ENCODE measurements at regions not wholly inside any gene's neighbourhood (a gene's known extent, or its start where the extent isn't known, plus 50 kb on each side); places are given as distances from the start of the nearest gene placed in this dataset.
A peak's percentile ranks its signal among the peaks of the same experiment; 100 is the strongest.
"Not testable (repeated sequence)": the region's sequence is repeated elsewhere in the genome, so short reads cannot be mapped to it uniquely, and the experiment has no call there.

GRCh38 chr17:18568108-18568995, 75.8 kb downstream of the TBC1D28 start:
- H3K9me3 ChIP-seq (ENCODE audit: control insufficient read depth, low read length) = not testable (repeated sequence)

GRCh38 chr17:18569489-18569913, 74.7 kb downstream of the TBC1D28 start:
- not testable (repeated sequence) for H3K4me3 ChIP-seq (ENCODE audit: insufficient read depth in 1 of 2, low read depth in 1 of 2, low read length in 2 of 2); H3K18ac ChIP-seq (ENCODE audit: low read depth in 1 of 2, low read length in 2 of 2); H3K27me3 ChIP-seq (ENCODE audit: control insufficient read depth in 1 of 2, insufficient read depth in 1 of 2, low read length in 2 of 2); H2BK5ac ChIP-seq (ENCODE audit: low read depth, low read length, poor library complexity, severe bottlenecking); H3K9ac ChIP-seq (ENCODE audit: low read length); H3K27ac ChIP-seq (ENCODE audit: low read length, poor library complexity, severe bottlenecking); H2AK5ac ChIP-seq (ENCODE audit: low read length, severe bottlenecking); H3K23ac ChIP-seq (ENCODE audit: low read length in 2 of 2); H3K4me1 ChIP-seq (ENCODE audit: control insufficient read depth, insufficient read depth, low read depth, low read length); H2AFZ ChIP-seq (ENCODE audit: low read depth, low read length); H3K4ac ChIP-seq (ENCODE audit: low read depth in 1 of 2, low read length in 2 of 2); H2BK12ac ChIP-seq (ENCODE audit: low read length in 2 of 2); H3K9me3 ChIP-seq (ENCODE audit: control insufficient read depth, low read length); H4K91ac ChIP-seq (ENCODE audit: low read length); H4K8ac ChIP-seq (ENCODE audit: low read length); H3K14ac ChIP-seq (ENCODE audit: low read length in 2 of 2); H3K79me1 ChIP-seq (replicated peaks; ENCODE audit: low read length, poor library complexity, severe bottlenecking); H3K36me3 ChIP-seq (ENCODE audit: control insufficient read depth in 1 of 2, insufficient read depth in 2 of 2, low read depth in 1 of 2, low read length in 2 of 2); H2BK120ac ChIP-seq (ENCODE audit: low read depth, low read length); H2BK15ac ChIP-seq (ENCODE audit: low read depth, poor library complexity, severe bottlenecking)
- H3K4me2 ChIP-seq (ENCODE audit: low read length, poor library complexity, severe bottlenecking) = peak overlapping the region; percentile 44
- WGBS = no CpG with 5 or more reads among the region's 8 CpGs
- peak; percentile 2 for DNase-seq

More at GRCh38 chr17:18568108-18568995, 75.8 kb downstream of the TBC1D28 start:
- not testable (repeated sequence) for H3K79me1 ChIP-seq (replicated peaks; ENCODE audit: low read length, poor library complexity, severe bottlenecking); H2BK12ac ChIP-seq (ENCODE audit: low read length in 2 of 2); H3K27me3 ChIP-seq (ENCODE audit: control insufficient read depth in 1 of 2, insufficient read depth in 1 of 2, low read length in 2 of 2); H4K8ac ChIP-seq (ENCODE audit: low read length); H4K91ac ChIP-seq (ENCODE audit: low read length); H3K36me3 ChIP-seq (ENCODE audit: control insufficient read depth in 1 of 2, insufficient read depth in 2 of 2, low read depth in 1 of 2, low read length in 2 of 2); H2AFZ ChIP-seq (ENCODE audit: low read depth, low read length); H3K9ac ChIP-seq (ENCODE audit: low read length); H3K23ac ChIP-seq (ENCODE audit: low read length in 2 of 2); H3K4ac ChIP-seq (ENCODE audit: low read depth in 1 of 2, low read length in 2 of 2); H2BK5ac ChIP-seq (ENCODE audit: low read depth, low read length, poor library complexity, severe bottlenecking); H2BK15ac ChIP-seq (ENCODE audit: low read depth, poor library complexity, severe bottlenecking); H2BK120ac ChIP-seq (ENCODE audit: low read depth, low read length); H3K18ac ChIP-seq (ENCODE audit: low read depth in 1 of 2, low read length in 2 of 2); H3K4me3 ChIP-seq (ENCODE audit: insufficient read depth in 1 of 2, low read depth in 1 of 2, low read length in 2 of 2); H2AK5ac ChIP-seq (ENCODE audit: low read length, severe bottlenecking); H3K27ac ChIP-seq (ENCODE audit: low read length, poor library complexity, severe bottlenecking); H3K4me2 ChIP-seq (ENCODE audit: low read length, poor library complexity, severe bottlenecking); H3K4me1 ChIP-seq (ENCODE audit: control insufficient read depth, insufficient read depth, low read depth, low read length); DNase-seq
- peak overlapping the region in 1 of 2 experiments; percentile 41 for H3K14ac ChIP-seq (ENCODE audit: low read length in 2 of 2)
- WGBS = 61% methylated on average over 10 of the region's 17 CpGs

- H3K79me1 ChIP-seq (replicated peaks; ENCODE audit: low read length, poor library complexity, severe bottlenecking); H2AK5ac ChIP-seq (ENCODE audit: low read length, severe bottlenecking); H3K18ac ChIP-seq (ENCODE audit: low read depth in 1 of 2, low read length in 2 of 2); H3K4me3 ChIP-seq (ENCODE audit: insufficient read depth in 1 of 2, low read depth in 1 of 2, low read length in 2 of 2); H3K4me1 ChIP-seq (ENCODE audit: control insufficient read depth, insufficient read depth, low read depth, low read length); H3K36me3 ChIP-seq (ENCODE audit: control insufficient read depth in 1 of 2, insufficient read depth in 2 of 2, low read depth in 1 of 2, low read length in 2 of 2); H3K23ac ChIP-seq (ENCODE audit: low read length in 2 of 2); H3K9ac ChIP-seq (ENCODE audit: low read length); H3K14ac ChIP-seq (ENCODE audit: low read length in 2 of 2); H2BK120ac ChIP-seq (ENCODE audit: low read depth, low read length); H3K4me2 ChIP-seq (ENCODE audit: low read length, poor library complexity, severe bottlenecking); H4K8ac ChIP-seq (ENCODE audit: low read length); H3K27me3 ChIP-seq (ENCODE audit: control insufficient read depth in 1 of 2, insufficient read depth in 1 of 2, low read length in 2 of 2); DNase-seq; H2BK15ac ChIP-seq (ENCODE audit: low read depth, poor library complexity, severe bottlenecking); H2BK12ac ChIP-seq (ENCODE audit: low read length in 2 of 2); H3K4ac ChIP-seq (ENCODE audit: low read depth in 1 of 2, low read length in 2 of 2); H2BK5ac ChIP-seq (ENCODE audit: low read depth, low read length, poor library complexity, severe bottlenecking); H3K27ac ChIP-seq (ENCODE audit: low read length, poor library complexity, severe bottlenecking); H3K9me3 ChIP-seq (ENCODE audit: control insufficient read depth, low read length); H4K91ac ChIP-seq (ENCODE audit: low read length); H2AFZ ChIP-seq (ENCODE audit: low read depth, low read length): not testable (repeated sequence)
- 96% methylated on average over 15 of the region's 23 CpGs for WGBS
Measured at GRCh38 chr17:18572536-18572935, 71.7 kb downstream of the TBC1D28 start.

DNA sequence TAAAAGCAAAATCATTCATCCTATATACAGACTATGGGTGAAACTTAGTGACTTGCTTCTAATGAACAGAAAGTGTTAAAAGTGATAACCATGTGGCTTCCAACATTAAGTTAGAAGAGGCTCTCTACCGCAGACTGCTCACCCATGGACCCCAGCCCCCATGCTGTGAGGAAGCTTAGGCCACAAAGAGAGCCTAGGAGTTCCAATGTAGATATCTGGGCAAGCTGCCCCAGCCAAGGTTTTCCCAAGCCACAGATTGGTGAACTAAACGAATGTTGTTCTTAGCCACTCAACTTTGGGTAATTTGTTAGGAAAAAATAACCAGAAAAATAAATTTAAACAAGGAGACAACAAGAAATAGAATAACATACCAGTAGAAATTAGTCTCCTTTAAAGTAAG, 70.1 kb downstream of the TBC1D28 start:
- not testable (repeated sequence) for H3K4me3 ChIP-seq (ENCODE audit: insufficient read depth in 1 of 2, low read depth in 1 of 2, low read length in 2 of 2); H3K9ac ChIP-seq (ENCODE audit: low read length); H4K8ac ChIP-seq (ENCODE audit: low read length); H3K27ac ChIP-seq (ENCODE audit: low read length, poor library complexity, severe bottlenecking); H3K23ac ChIP-seq (ENCODE audit: low read length in 2 of 2); H3K4me2 ChIP-seq (ENCODE audit: low read length, poor library complexity, severe bottlenecking); H2BK12ac ChIP-seq (ENCODE audit: low read length in 2 of 2); H2BK5ac ChIP-seq (ENCODE audit: low read depth, low read length, poor library complexity, severe bottlenecking); H2AK5ac ChIP-seq (ENCODE audit: low read length, severe bottlenecking); H2BK15ac ChIP-seq (ENCODE audit: low read depth, poor library complexity, severe bottlenecking); H3K9me3 ChIP-seq (ENCODE audit: control insufficient read depth, low read length); H3K14ac ChIP-seq (ENCODE audit: low read length in 2 of 2); H3K18ac ChIP-seq (ENCODE audit: low read depth in 1 of 2, low read length in 2 of 2); H3K27me3 ChIP-seq (ENCODE audit: control insufficient read depth in 1 of 2, insufficient read depth in 1 of 2, low read length in 2 of 2); H3K4me1 ChIP-seq (ENCODE audit: control insufficient read depth, insufficient read depth, low read depth, low read length); H3K79me1 ChIP-seq (replicated peaks; ENCODE audit: low read length, poor library complexity, severe bottlenecking); DNase-seq; H2AFZ ChIP-seq (ENCODE audit: low read depth, low read length); H3K4ac ChIP-seq (ENCODE audit: low read depth in 1 of 2, low read length in 2 of 2); H3K36me3 ChIP-seq (ENCODE audit: control insufficient read depth in 1 of 2, insufficient read depth in 2 of 2, low read depth in 1 of 2, low read length in 2 of 2); H4K91ac ChIP-seq (ENCODE audit: low read length); H2BK120ac ChIP-seq (ENCODE audit: low read depth, low read length)
- 64% methylated on average over 1 of the region's 2 CpGs for WGBS

Measured in mesenchymal stem cell (in vitro differentiated cells and primary cell).